OCI-LY7 (cell line): ENCODE measurements at regions not wholly inside any gene's neighbourhood (a gene's known extent, or its start where the extent isn't known, plus 50 kb on each side); places are given as distances from the start of the nearest gene placed in this dataset.

Experiments used
- BruUV-seq: library from RNA; stranded (reverse); fragments of 400-500 nt; replicated peaks from 2 replicates; lab custom pipeline; 2021; lab: Mats Ljungman, UMichigan
- CTCF ChIA-PET: fragments of 300-600 bp; sonication (Branson Sonifier 250); formaldehyde crosslinking; loops from one replicate; lab custom pipeline; 2022; ENCODE audit warnings: antibody characterized with exemption; ENCODE audit not compliant: unreplicated experiment; lab: Charles Lee
- POLR2A ChIA-PET: fragments of 300-600 bp; sonication (Branson Sonifier 250); formaldehyde crosslinking; loops from one replicate; lab custom pipeline; 2022; ENCODE audit warnings: antibody characterized with exemption; lab: Charles Lee
- DNase-seq: peaks from one replicate; pipeline ENCODE4 v3.0.0-alpha.2; 2015; ENCODE audit warnings: low spot score
- H2AFZ ChIP-seq: fragments of 200-600 bp; sonication (generic), shearing (Covaris generic); 2 replicates; pipeline ENCODE4 v1.6.1; 2014; ENCODE audit warnings: mild to moderate bottlenecking, antibody characterized with exemption, low read length, moderate library complexity
- H3K27ac ChIP-seq: fragments of 200-600 bp; sonication (generic); 2 replicates; pipeline ENCODE4 v1.5.1; 2014; ENCODE audit warnings: mixed run types, low read depth, mild to moderate bottlenecking, moderate library complexity, low read length, inconsistent platforms; ENCODE audit not compliant: poor library complexity, severe bottlenecking
- H3K36me3 ChIP-seq: fragments of 200-600 bp; sonication (generic); 2 replicates; pipeline ENCODE4 v1.6.1; 2014; ENCODE audit warnings: mild to moderate bottlenecking, antibody characterized with exemption, low read length, moderate library complexity, mixed read lengths; ENCODE audit not compliant: insufficient read depth
- H3K4me1 ChIP-seq: fragments of 200-600 bp; sonication (generic); 2 replicates; pipeline ENCODE4 v1.5.1; 2014; ENCODE audit warnings: mild to moderate bottlenecking, low read length; ENCODE audit not compliant: insufficient read depth, poor library complexity, severe bottlenecking
- H3K4me2 ChIP-seq: fragments of 200-600 bp; sonication (generic); 2 replicates; pipeline ENCODE4 v1.6.1; 2014; ENCODE audit warnings: mild to moderate bottlenecking, low read length
- H3K4me3 ChIP-seq: fragments of 200-600 bp; sonication (generic); 2 replicates; pipeline ENCODE4 v1.5.1; 2014; ENCODE audit warnings: mild to moderate bottlenecking, low read depth, low read length; ENCODE audit not compliant: poor library complexity, severe bottlenecking
- H3K79me2 ChIP-seq: fragments of 200-600 bp; sonication (generic); 2 replicates; pipeline ENCODE4 v1.6.1; 2016; ENCODE audit warnings: low read depth, mild to moderate bottlenecking, low read length, moderate library complexity, mixed read lengths; ENCODE audit not compliant: insufficient read depth
- H3K9me2 ChIP-seq: fragments of 200-600 bp; sonication (generic); 2 replicates; pipeline ENCODE4 v1.6.1; 2016; ENCODE audit warnings: mild to moderate bottlenecking, low read length, mixed read lengths; ENCODE audit not compliant: insufficient read depth
- H3K9me3 ChIP-seq: fragments of 200-600 bp; sonication (generic); 2 replicates; pipeline ENCODE4 v1.6.1; 2014; ENCODE audit warnings: mild to moderate bottlenecking, mixed run types, low read length, mixed read lengths
- H4K20me1 ChIP-seq: fragments of 200-600 bp; sonication (generic); 2 replicates; pipeline ENCODE4 v1.6.1; 2014; ENCODE audit warnings: mild to moderate bottlenecking, antibody characterized with exemption, low read length, moderate library complexity, mixed read lengths; ENCODE audit not compliant: insufficient read depth
- CTCF ChIP-seq: fragments of 200-600 bp; sonication (generic); conservative IDR thresholded peaks from 2 replicates; pipeline ENCODE4 v1.5.1; 2014; ENCODE audit warnings: mild to moderate bottlenecking, antibody characterized with exemption, low read length, moderate library complexity, mixed read lengths
- EZH2phosphoT487 ChIP-seq: fragments of 200-600 bp; sonication (generic); IDR thresholded peaks from 2 replicates; pipeline ENCODE4 v1.6.1; 2018; ENCODE audit warnings: low read depth, borderline replicate concordance, mild to moderate bottlenecking, mixed run types, antibody characterized with exemption, low read length, moderate library complexity, mixed read lengths
- intact Hi-C: fragments of 100-400 bp; cut with micrococcal nuclease; formaldehyde crosslinking; loops from one replicate; pipeline ENCODE4 v1.10.0; 2022; ENCODE audit not compliant: unreplicated experiment

GRCh38 chr9:2341126-2341525, 280.5 kb upstream of the VLDLR start:
- CTCF ChIA-PET, result no interaction called here

DNA sequence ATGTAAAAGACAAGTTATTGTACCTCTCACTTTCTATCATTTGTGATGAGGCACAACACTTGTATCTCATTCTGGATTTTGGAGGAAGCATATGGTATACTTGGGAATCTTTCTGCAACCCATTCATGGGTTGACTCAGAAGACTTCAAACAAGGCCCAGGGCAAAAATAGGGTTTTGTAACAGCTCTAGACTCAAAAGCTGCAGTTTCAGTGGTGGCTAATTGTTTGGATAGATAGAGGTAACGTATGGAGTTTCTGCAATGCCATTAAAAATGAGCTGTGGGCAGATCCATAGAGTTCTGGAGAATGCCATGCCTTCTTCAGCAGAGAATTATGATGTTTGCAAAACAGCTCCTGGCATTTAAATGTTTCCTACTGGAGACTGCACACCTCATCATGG, 279.6 kb upstream of the VLDLR start:
- intact Hi-C loops, result no loop called here
- ChIA-PET POLR2A (no interaction called here), CTCF (no interaction called here)
- H3K4me2 ChIP-seq, result no peak overlapping the region
- no peaks in the 10 kb centered on the region for H3K4me1 ChIP-seq
- no peak for TF ChIP-seq CTCF
- TF ChIP-seq EZH2phosphoT487, result no peak
- DNase-seq, result no peak
- H3K9me2 ChIP-seq, result no peaks in the 10 kb centered on the region
- H4K20me1 ChIP-seq, result no peaks in the 10 kb centered on the region
- no TSS peak for BruUV-seq
- no peaks in the 10 kb centered on the region for H3K9me3 ChIP-seq
- no peak overlapping the region for H2AFZ ChIP-seq
- H3K79me2 ChIP-seq, result no peaks in the 10 kb centered on the region
- H3K4me3 ChIP-seq, result no peak overlapping the region
- no peak overlapping the region for H3K27ac ChIP-seq
- H3K36me3 ChIP-seq, result no peaks in the 10 kb centered on the region

More at GRCh38 chr9:2341126-2341525, 280.5 kb upstream of the VLDLR start:
- Histone ChIP-seq H3K9me2 (no peaks in the 10 kb centered on the region), H3K27ac (no peak overlapping the region), H3K4me3 (no peak overlapping the region), H3K79me2 (no peaks in the 10 kb centered on the region), H2AFZ (no peak overlapping the region), H3K4me1 (no peaks in the 10 kb centered on the region), H3K36me3 (no peaks in the 10 kb centered on the region), H3K4me2 (no peak overlapping the region), H3K9me3 (no peaks in the 10 kb centered on the region), H4K20me1 (no peaks in the 10 kb centered on the region)
- TF ChIP-seq CTCF (no peak), EZH2phosphoT487 (no peak)
- BruUV-seq, result no TSS peak
- intact Hi-C loops, result no loop called here
- POLR2A ChIA-PET, result interaction anchor here (1.2 kb wide), 1 partner anchor 21 kb away, joined by 4 read pairs; no protein-coding TSS in a partner anchor
- no peak for DNase-seq

- no peaks in the 10 kb centered on the region for H3K79me2 ChIP-seq
- BruUV-seq, result no TSS peak
Observed at GRCh38 chr9:2343756-2344155, 277.8 kb upstream of the VLDLR start.

More at GRCh38 chr9:2343756-2344155, 277.8 kb upstream of the VLDLR start:
- POLR2A ChIA-PET, result no interaction called here
- Histone ChIP-seq H3K4me1 (no peaks in the 10 kb centered on the region), H4K20me1 (no peaks in the 10 kb centered on the region), H3K9me2 (no peaks in the 10 kb centered on the region), H2AFZ (no peak overlapping the region), H3K4me3 (no peak overlapping the region), H3K4me2 (no peak overlapping the region), H3K36me3 (no peaks in the 10 kb centered on the region), H3K9me3 (no peaks in the 10 kb centered on the region), H3K27ac (no peak overlapping the region)
- no peak for DNase-seq
- TF ChIP-seq EZH2phosphoT487, result no peak
- no peak for TF ChIP-seq CTCF
- intact Hi-C loops, result no loop called here
- CTCF ChIA-PET, result no interaction called here
